SK-N-SH (cell line): ENCODE measurements at regions not wholly inside any gene's neighbourhood (a gene's known extent, or its start where the extent isn't known, plus 50 kb on each side); places are given as distances from the start of the nearest gene placed in this dataset.

Experiments
- CTCF ChIA-PET: fragments of 300-600, 350-600 bp; formaldehyde crosslinking; extraction: SDS; loops from one replicate; lab custom pipeline; 2021; lab: Yijun Ruan, JAX
- POLR2A ChIA-PET: fragments of 350-600 bp; sonication (Branson Sonifier 250); formaldehyde crosslinking; extraction: SDS; loops from one replicate; lab custom pipeline; 2020; ENCODE audit warnings: antibody characterized with exemption, inconsistent platforms; lab: Yijun Ruan, JAX
- DNase-seq: peaks from one replicate; pipeline ENCODE4 v3.0.0; 2012
- H2AFZ ChIP-seq: fragments of 200-600 bp; sonication (generic); 2 replicates; pipeline ENCODE4 v1.8.1; 2016; ENCODE audit warnings: antibody characterized with exemption, mild to moderate bottlenecking, low read depth
- H3F3A ChIP-seq: fragments of 200-600 bp; sonication (generic); replicated peaks from 2 replicates; pipeline ENCODE3; 2016; ENCODE audit warnings: antibody characterized with exemption, mild to moderate bottlenecking; ENCODE audit not compliant: insufficient read depth
- H3K27ac ChIP-seq, 2 experiments: fragments of 200-500 bp in 1 of 2; fragments of 200-600 bp in 1 of 2; sonication (Bioruptor generic) in 1 of 2; sonication (generic), shearing (Covaris generic) in 1 of 2; 2 replicates each; pipeline versions ENCODE4 v1.5.1 to v1.6.1; 2014 to 2016; ENCODE audit warnings: low read depth in 2 of 2, inconsistent platforms in 1 of 2, low read length in 1 of 2, mild to moderate bottlenecking in 1 of 2, mixed read lengths in 1 of 2
- H3K27me3 ChIP-seq: fragments of 200-600 bp; sonication (generic), shearing (Covaris generic); 2 replicates; pipeline ENCODE4 v1.6.1; 2016; ENCODE audit warnings: mixed run types; ENCODE audit not compliant: insufficient read depth
- H3K36me3 ChIP-seq, 2 experiments: fragments of 200-500 bp in 1 of 2; fragments of 200-600 bp in 1 of 2; sonication (Bioruptor generic) in 1 of 2; sonication (generic) in 1 of 2; replicated peaks in 1 of 2; 2 replicates each; pipeline versions ENCODE3 to v1.5.1; 2014 to 2016; ENCODE audit warnings: low read length in 1 of 2, mild to moderate bottlenecking in 1 of 2; ENCODE audit not compliant: insufficient read depth in 2 of 2, control insufficient read depth in 1 of 2
- H3K4me1 ChIP-seq, 2 experiments: fragments of 200-500 bp in 1 of 2; fragments of 200-600 bp in 1 of 2; sonication (Bioruptor generic) in 1 of 2; sonication (generic), shearing (Covaris generic) in 1 of 2; 2 replicates each; pipeline versions ENCODE4 v1.5.1 to v1.6.1; 2014 to 2016; ENCODE audit warnings: low read depth in 1 of 2, low read length in 1 of 2, mixed run types in 1 of 2; ENCODE audit not compliant: insufficient read depth in 2 of 2, control insufficient read depth in 1 of 2
- H3K4me2 ChIP-seq: fragments of 200-600 bp; sonication (generic), shearing (Covaris generic); 2 replicates; pipeline ENCODE4 v1.6.1; 2017; ENCODE audit warnings: mixed run types
- H3K4me3 ChIP-seq, 2 experiments: fragments of 200-500 bp in 1 of 2; fragments of 200-600 bp in 1 of 2; sonication (Bioruptor generic) in 1 of 2; sonication (generic), shearing (Covaris generic) in 1 of 2; 2 replicates each; pipeline versions ENCODE4 v1.5.1 to v1.8.1; 2014 to 2016; ENCODE audit warnings: low read depth in 2 of 2, inconsistent platforms in 1 of 2, low read length in 1 of 2, mild to moderate bottlenecking in 1 of 2, mixed read lengths in 1 of 2, moderate library complexity in 1 of 2
- H3K79me2 ChIP-seq: fragments of 200-600 bp; sonication (generic); 2 replicates; pipeline ENCODE4 v1.8.1; 2017; ENCODE audit warnings: mild to moderate bottlenecking; ENCODE audit not compliant: insufficient read depth
- H3K9ac ChIP-seq: fragments of 200-600 bp; sonication (generic); 2 replicates; pipeline ENCODE4 v1.6.1; 2017; ENCODE audit warnings: mixed run types
- H3K9me2 ChIP-seq: fragments of 200-600 bp; sonication (generic); 2 replicates; pipeline ENCODE4 v1.6.1; 2017; ENCODE audit warnings: mixed run types
- H3K9me3 ChIP-seq: fragments of 200-600 bp; sonication (generic); 2 replicates; pipeline ENCODE4 v1.6.1; 2017; ENCODE audit warnings: mixed run types, mild to moderate bottlenecking, moderate library complexity
- H4K20me1 ChIP-seq: fragments of 200-600 bp; sonication (generic); 2 replicates; pipeline ENCODE4 v1.6.1; 2017; ENCODE audit warnings: mild to moderate bottlenecking, mixed run types; ENCODE audit not compliant: insufficient read depth
- CHD2 ChIP-seq: fragments of 150-350 bp; IDR thresholded peaks from 2 replicates; pipeline ENCODE4 v1.6.1; 2018; ENCODE audit warnings: low read length; ENCODE audit not compliant: partially characterized antibody
- EP300 ChIP-seq, 2 experiments: IDR thresholded peaks; 2 replicates each; pipeline versions ENCODE4 v1.4.0 to v1.6.1; 2012; ENCODE audit warnings: borderline replicate concordance in 1 of 2, low read depth in 1 of 2, low read length in 1 of 2
- EZH2phosphoT487 ChIP-seq: fragments of 200-600 bp; sonication (generic); IDR thresholded peaks from 2 replicates; pipeline ENCODE4 v1.6.1; 2017; ENCODE audit warnings: low read depth, mixed run types, mild to moderate bottlenecking, antibody characterized with exemption, moderate library complexity, borderline replicate concordance
- FOXM1 ChIP-seq: IDR thresholded peaks from 2 replicates; pipeline ENCODE4 v1.4.0; 2012; ENCODE audit warnings: low read depth, mild to moderate bottlenecking
- GATA2 ChIP-seq: sonication (generic); formaldehyde crosslinking; IDR thresholded peaks from 2 replicates; pipeline ENCODE4 v1.5.0; 2020; ENCODE audit warnings: mild to moderate bottlenecking, missing genetic modification reagents
- JUND ChIP-seq: IDR thresholded peaks from 2 replicates; pipeline ENCODE4 v1.4.0; 2012
- MAX ChIP-seq: IDR thresholded peaks from 2 replicates; pipeline ENCODE4 v1.4.0; 2012; ENCODE audit warnings: low read depth
- PBX3 ChIP-seq: IDR thresholded peaks from 2 replicates; pipeline ENCODE4; 2012
- POLR2AphosphoS5 ChIP-seq: IDR thresholded peaks from 2 replicates; pipeline ENCODE4 v1.6.1; 2012; ENCODE audit warnings: low read depth, low read length
- RCOR1 ChIP-seq: fragments of 150-350 bp; IDR thresholded peaks from 2 replicates; pipeline ENCODE4 v1.6.1; 2017; ENCODE audit warnings: antibody characterized with exemption, low read length
- RFX5 ChIP-seq: IDR thresholded peaks from 2 replicates; pipeline ENCODE4 v1.6.1; 2012; ENCODE audit warnings: mild to moderate bottlenecking, improper control_type of control experiment, low read length
- RXRA ChIP-seq: IDR thresholded peaks from 2 replicates; pipeline ENCODE4 v1.4.0; 2012; ENCODE audit warnings: low read depth, mild to moderate bottlenecking, borderline replicate concordance
- SMC3 ChIP-seq: IDR thresholded peaks from 2 replicates; pipeline ENCODE4 v1.6.1; 2012; ENCODE audit warnings: low read depth, low read length, improper control_type of control experiment
- TEAD4 ChIP-seq: IDR thresholded peaks from 2 replicates; pipeline ENCODE4 v1.4.0; 2012; ENCODE audit warnings: mild to moderate bottlenecking, borderline replicate concordance; ENCODE audit not compliant: insufficient read depth
- USF1 ChIP-seq: IDR thresholded peaks from 2 replicates; pipeline ENCODE4 v1.4.0; 2012; ENCODE audit warnings: low read depth, borderline replicate concordance
- USF2 ChIP-seq: fragments of 150-350 bp; IDR thresholded peaks from 2 replicates; pipeline ENCODE4 v1.6.1; 2017; ENCODE audit warnings: antibody characterized with exemption, low read length, low read depth, borderline replicate concordance
- ZBTB33 ChIP-seq: IDR thresholded peaks from 2 replicates; pipeline ENCODE4 v1.4.0; 2012; ENCODE audit warnings: low read depth, borderline replicate concordance
- WGBS: methylation state at CpG from one replicate; pipeline ENCODE4 v1.1.6; 2017; ENCODE audit warnings: low lambda C conversion rate; 5-methylcytosine and 5-hydroxymethylcytosine counted together

GRCh38 chr3:102691507-102691906 lies 256.7 kb downstream of the ZPLD1 start:
- DNase-seq, result no peak
- Histone ChIP-seq H3K4me3 (no peak overlapping the region), H4K20me1 (no peaks in the 10 kb centered on the region), H3K27ac (no peak overlapping the region), H3K9me3 (no peaks in the 10 kb centered on the region), H3K9me2 (no peaks in the 10 kb centered on the region), H3K79me2 (no peaks in the 10 kb centered on the region), H2AFZ (no peak overlapping the region), H3K27me3 (no peaks in the 10 kb centered on the region), H3K4me1 (no peaks in the 10 kb centered on the region; a peak in 2 of 4 replicates), H3F3A (no peaks in the 10 kb centered on the region), H3K36me3 (no peaks in the 10 kb centered on the region), H3K4me2 (no peak overlapping the region), H3K9ac (no peak overlapping the region)
- 43% methylated on average over 2 of the region's 2 CpGs for WGBS
- TF ChIP-seq FOXM1, result no peak
- no peak for TF ChIP-seq EP300 (IDR thresholded peaks at IDR 0.05; ENCODE audit: borderline replicate concordance in 1 of 2, low read depth in 1 of 2, low read length in 1 of 2)
- TF ChIP-seq RCOR1, result no peak
- no peak for TF ChIP-seq POLR2AphosphoS5
- ChIA-PET CTCF (interaction anchor here (2.5 kb wide), 1 partner anchor 18 kb away, joined by 14 read pairs; no protein-coding TSS in a partner anchor), POLR2A (no interaction called here)

- H3K79me2 ChIP-seq, result no peaks in the 10 kb centered on the region
- no peak overlapping the region for H3K4me3 ChIP-seq
- no peak overlapping the region for H3K9ac ChIP-seq
- TF ChIP-seq GATA2 (CRISPR knock-in tag), result no peak
- TF ChIP-seq TEAD4, result no peak
- no peak for TF ChIP-seq ZBTB33
- TF ChIP-seq USF2, result no peak
- no peak for TF ChIP-seq RXRA
- no peak for TF ChIP-seq USF1
- no peak for TF ChIP-seq EZH2phosphoT487
- TF ChIP-seq CHD2, result no peak
- no peak for TF ChIP-seq RFX5
- TF ChIP-seq JUND, result no peak
- no peak for TF ChIP-seq EP300 (IDR thresholded peaks at IDR 0.05; ENCODE audit: borderline replicate concordance in 1 of 2, low read depth in 1 of 2, low read length in 1 of 2)
- TF ChIP-seq PBX3, result no peak
- TF ChIP-seq SMC3, result no peak
- no peak for TF ChIP-seq MAX
- H3K4me1 ChIP-seq, result no peaks in the 10 kb centered on the region; a peak in 1 of 4 replicates
- H2AFZ ChIP-seq, result no peak overlapping the region
- H3F3A ChIP-seq, result no peaks in the 10 kb centered on the region
- 48% methylated on average over 5 of the region's 5 CpGs for WGBS
- ChIA-PET POLR2A (no interaction called here), CTCF (interaction anchor here (1.9 kb wide), 1 partner anchor 26 kb away, joined by 5 read pairs; no protein-coding TSS in a partner anchor)
- H3K27ac ChIP-seq, result no peak overlapping the region
- no peaks in the 10 kb centered on the region for H3K36me3 ChIP-seq
- no peaks in the 10 kb centered on the region for H3K9me3 ChIP-seq
- no peak overlapping the region for H3K4me2 ChIP-seq
- H4K20me1 ChIP-seq, result no peaks in the 10 kb centered on the region
- H3K27me3 ChIP-seq, result no peaks in the 10 kb centered on the region
- no peaks in the 10 kb centered on the region for H3K9me2 ChIP-seq
- DNase-seq, result no peak
Measured at GRCh38 chr3:102699104-102699818, 264.4 kb downstream of the ZPLD1 start.
